GM13977 (cell line): ENCODE measurements at regions not wholly inside any gene's neighbourhood (a gene's known extent, or its start where the extent isn't known, plus 50 kb on each side); places are given as distances from the start of the nearest gene placed in this dataset.

ENCODE experiments used
- DNase-seq: peaks from one replicate; pipeline ENCODE4 v3.0.0; 2012; ENCODE audit warnings: low spot score
- CTCF ChIP-seq: IDR thresholded peaks from 2 replicates; pipeline ENCODE4 v1.5.1; 2012; ENCODE audit warnings: mild to moderate bottlenecking, control low read depth; ENCODE audit not compliant: insufficient read depth; ENCODE audit errors: extremely low read depth, missing control alignments
- in situ Hi-C: fragments of 300-500 bp; cut with MboI; formaldehyde crosslinking; loops from one replicate; pipeline ENCODE4 v1.12.0; 2022; ENCODE audit warnings: low sequenced_read_pairs, low pct_unique_long_range_greater_than_20kb, mixed read lengths, inconsistent platforms; ENCODE audit not compliant: unreplicated experiment

- in situ Hi-C loops = loop anchor here (25.0 kb wide), 1 partner anchor 385 kb away; no protein-coding TSS in a partner anchor
- TF ChIP-seq CTCF = no peak
- DNase-seq = no peak
Measured at GRCh38 chr4:154977228-154977627, 196.2 kb downstream of the RBM46 start.

GRCh38 chr4:154982187-154983047 lies 201.3 kb downstream of the RBM46 start:
- peak; percentile 31 for DNase-seq
- in situ Hi-C loops = loop anchor here (25.0 kb wide), 1 partner anchor 380 kb away; no protein-coding TSS in a partner anchor
- peak; percentile 72 for TF ChIP-seq CTCF

- in situ Hi-C loops = loop anchor here (25.0 kb wide), 1 partner anchor 379 kb away; no protein-coding TSS in a partner anchor
- DNase-seq = no peak
- TF ChIP-seq CTCF = no peak
Measured at GRCh38 chr4:154983714-154984113, 202.6 kb downstream of the RBM46 start.

GRCh38 chr4:154984148-154984547 lies 203.1 kb downstream of the RBM46 start:
- no peak for DNase-seq
- in situ Hi-C loops = loop anchor here (25.0 kb wide), 1 partner anchor 378 kb away; no protein-coding TSS in a partner anchor

GRCh38 chr4:154984616-154985015 lies 203.5 kb downstream of the RBM46 start:
- TF ChIP-seq CTCF = no peak
- no peak for DNase-seq
- in situ Hi-C loops = loop anchor here (25.0 kb wide), 1 partner anchor 378 kb away; no protein-coding TSS in a partner anchor

More at GRCh38 chr4:154984148-154984547, 203.1 kb downstream of the RBM46 start:
- no peak for TF ChIP-seq CTCF

GRCh38 chr4:154985673-154986072 lies 204.6 kb downstream of the RBM46 start:
- in situ Hi-C loops = loop anchor here (25.0 kb wide), 1 partner anchor 377 kb away; no protein-coding TSS in a partner anchor
- no peak for DNase-seq
- no peak for TF ChIP-seq CTCF
